ENCODE measurements at regions not wholly inside any gene's neighbourhood (a gene's known extent, or its start where the extent isn't known, plus 50 kb on each side); places are given as distances from the start of the nearest gene placed in this dataset.

DNA sequence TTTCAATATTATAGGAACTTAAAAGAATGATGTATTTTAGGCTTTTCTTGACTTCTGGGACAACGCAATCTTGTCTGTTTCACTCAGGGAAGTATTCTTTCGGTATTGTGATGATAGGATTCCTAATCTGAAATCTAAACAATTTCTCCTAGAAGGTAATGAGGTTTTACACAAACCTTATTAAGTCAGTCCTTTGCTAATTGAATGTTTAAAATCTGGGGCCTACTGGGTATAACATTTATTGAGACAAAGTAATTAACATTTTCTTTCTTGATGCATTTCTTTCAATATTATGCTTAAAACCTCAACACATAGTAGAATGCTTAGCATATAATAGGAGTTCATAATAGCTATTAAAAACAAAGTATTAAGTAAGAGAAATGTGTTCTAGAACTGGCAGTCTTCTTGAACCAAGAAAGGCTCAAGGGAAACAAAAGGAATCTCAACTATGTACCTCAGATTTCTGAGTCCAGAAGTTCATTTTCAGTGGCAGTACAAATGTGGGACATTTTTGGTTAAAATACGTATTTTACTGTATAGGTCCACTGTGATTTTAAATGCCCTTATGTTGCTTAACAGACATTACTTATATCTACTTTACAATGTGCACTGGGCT lies 121.4 kb upstream of the BMP2 start:
- Histone ChIP-seq H3K27ac (ENCODE audit: low read length) (no peak overlapping the region), H3K79me2 (ENCODE audit: insufficient read depth, low read length) (no peaks in the 10 kb centered on the region), H3K4me1 (ENCODE audit: insufficient read depth, low read length) (no peaks in the 10 kb centered on the region), H3K36me3 (ENCODE audit: insufficient read depth, low read length) (no peaks in the 10 kb centered on the region), H3K4me2 (ENCODE audit: insufficient read depth, low read length) (no peak overlapping the region), H3K4me3 (ENCODE audit: low read depth in 1 of 2, low read length in 2 of 2) (no peak overlapping the region), H3K27me3 (ENCODE audit: insufficient read depth, low read length, poor library complexity) (no peaks in the 10 kb centered on the region), H2AFZ (ENCODE audit: low read depth, low read length) (no peak overlapping the region), H3K9me3 (ENCODE audit: insufficient read depth, low read length, severe bottlenecking) (no peaks in the 10 kb centered on the region), H4K20me1 (ENCODE audit: insufficient read depth, low read length) (no peaks in the 10 kb centered on the region), H3K9ac (ENCODE audit: low read depth, low read length) (no peak overlapping the region)
- ATAC-seq (ENCODE audit: insufficient read depth, low read depth), result no peak
- TF ChIP-seq EZH2 (IDR thresholded peaks at IDR 0.05; ENCODE audit: borderline replicate concordance, low read depth, low read length, severe bottlenecking), result no peak
- TF ChIP-seq, protein P1, sequence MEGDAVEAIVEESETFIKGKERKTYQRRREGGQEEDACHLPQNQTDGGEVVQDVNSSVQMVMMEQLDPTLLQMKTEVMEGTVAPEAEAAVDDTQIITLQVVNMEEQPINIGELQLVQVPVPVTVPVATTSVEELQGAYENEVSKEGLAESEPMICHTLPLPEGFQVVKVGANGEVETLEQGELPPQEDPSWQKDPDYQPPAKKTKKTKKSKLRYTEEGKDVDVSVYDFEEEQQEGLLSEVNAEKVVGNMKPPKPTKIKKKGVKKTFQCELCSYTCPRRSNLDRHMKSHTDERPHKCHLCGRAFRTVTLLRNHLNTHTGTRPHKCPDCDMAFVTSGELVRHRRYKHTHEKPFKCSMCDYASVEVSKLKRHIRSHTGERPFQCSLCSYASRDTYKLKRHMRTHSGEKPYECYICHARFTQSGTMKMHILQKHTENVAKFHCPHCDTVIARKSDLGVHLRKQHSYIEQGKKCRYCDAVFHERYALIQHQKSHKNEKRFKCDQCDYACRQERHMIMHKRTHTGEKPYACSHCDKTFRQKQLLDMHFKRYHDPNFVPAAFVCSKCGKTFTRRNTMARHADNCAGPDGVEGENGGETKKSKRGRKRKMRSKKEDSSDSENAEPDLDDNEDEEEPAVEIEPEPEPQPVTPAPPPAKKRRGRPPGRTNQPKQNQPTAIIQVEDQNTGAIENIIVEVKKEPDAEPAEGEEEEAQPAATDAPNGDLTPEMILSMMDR (IDR thresholded peaks at IDR 0.05; ENCODE audit: borderline replicate concordance, extremely low read depth, low read length, poor library complexity, severe bottlenecking), result no peak
- no peak for DNase-seq

DNA sequence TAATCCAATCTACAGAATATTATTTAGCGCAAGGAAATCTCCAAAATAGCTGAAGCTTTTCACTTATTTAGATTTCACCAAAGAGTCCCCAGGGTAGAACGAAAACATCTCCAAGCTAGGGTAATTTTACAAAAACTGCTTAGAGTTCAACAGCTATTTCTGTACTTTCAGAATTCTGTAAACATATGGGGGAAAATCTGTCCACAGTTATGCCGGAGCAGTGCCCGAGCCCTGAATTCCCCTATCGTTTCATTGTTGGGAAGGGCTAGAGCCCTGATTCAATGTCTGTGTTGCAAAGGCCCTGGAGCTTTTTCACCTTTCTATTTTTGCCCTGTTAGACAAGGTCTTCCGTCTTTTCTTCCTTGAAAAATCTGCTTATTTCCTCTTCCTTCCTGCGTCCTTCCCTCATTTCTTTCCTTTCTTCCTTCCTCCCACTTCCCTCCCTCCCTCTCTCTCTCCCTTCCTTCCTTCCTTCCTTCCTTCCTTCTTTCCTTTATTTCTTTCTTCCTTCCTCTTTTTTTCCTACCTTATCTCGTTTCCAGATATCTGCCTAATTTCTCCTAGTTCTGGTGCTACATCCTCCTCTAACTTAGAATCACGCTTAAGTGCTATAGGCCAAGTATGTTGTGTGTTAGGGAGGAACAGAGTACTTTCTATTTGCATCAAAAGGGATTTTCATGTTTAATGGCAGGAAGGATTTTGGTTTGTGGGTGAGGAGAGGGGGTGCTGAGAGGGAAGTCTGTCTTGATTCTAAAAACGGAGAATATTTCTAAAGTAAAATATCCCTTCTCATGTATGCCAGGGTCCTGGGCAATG lies 122.5 kb upstream of the BMP2 start:
- Histone ChIP-seq H3K27ac (ENCODE audit: low read length) (no peak overlapping the region), H4K20me1 (ENCODE audit: insufficient read depth, low read length) (no peaks in the 10 kb centered on the region), H3K4me1 (ENCODE audit: insufficient read depth, low read length) (no peaks in the 10 kb centered on the region), H3K27me3 (ENCODE audit: insufficient read depth, low read length, poor library complexity) (no peaks in the 10 kb centered on the region), H3K9ac (ENCODE audit: low read depth, low read length) (no peak overlapping the region), H3K36me3 (ENCODE audit: insufficient read depth, low read length) (no peaks in the 10 kb centered on the region), H2AFZ (ENCODE audit: low read depth, low read length) (no peak overlapping the region), H3K9me3 (ENCODE audit: insufficient read depth, low read length, severe bottlenecking) (no peaks in the 10 kb centered on the region), H3K4me3 (ENCODE audit: low read depth in 1 of 2, low read length in 2 of 2) (no peak overlapping the region), H3K79me2 (ENCODE audit: insufficient read depth, low read length) (no peaks in the 10 kb centered on the region), H3K4me2 (ENCODE audit: insufficient read depth, low read length) (no peak overlapping the region)
- ATAC-seq (ENCODE audit: insufficient read depth, low read depth) (no peak), DNase-seq (no peak)
- TF ChIP-seq EZH2 (IDR thresholded peaks at IDR 0.05; ENCODE audit: borderline replicate concordance, low read depth, low read length, severe bottlenecking), result no peak
- TF ChIP-seq, protein P1 (IDR thresholded peaks at IDR 0.05; ENCODE audit: borderline replicate concordance, extremely low read depth, low read length, poor library complexity, severe bottlenecking), result no peak

DNA sequence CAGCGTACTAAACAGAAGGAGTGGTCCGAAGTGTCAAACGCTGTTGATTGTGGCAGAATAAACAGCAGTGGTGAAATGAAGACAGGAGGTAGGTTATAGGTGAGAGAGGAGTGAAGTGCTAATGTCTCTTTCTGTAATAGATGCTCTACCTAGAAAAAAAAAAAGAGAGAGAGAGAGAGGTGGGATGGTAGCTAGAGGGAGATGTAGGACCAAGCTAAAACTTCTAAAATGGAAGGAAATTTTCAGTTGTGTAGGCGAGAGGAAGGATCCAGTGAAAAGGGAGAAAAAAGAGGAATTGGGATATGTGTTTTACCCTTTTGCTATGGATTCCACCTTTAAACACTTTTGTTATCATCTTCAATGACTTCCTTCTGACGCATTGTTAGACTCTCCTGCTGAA lies 126.5 kb upstream of the BMP2 start:
- ATAC-seq (ENCODE audit: insufficient read depth, low read depth) (no peak), DNase-seq (no peak)
- Histone ChIP-seq H3K4me2 (ENCODE audit: insufficient read depth, low read length) (no peak overlapping the region), H3K36me3 (ENCODE audit: insufficient read depth, low read length) (no peaks in the 10 kb centered on the region), H3K27ac (ENCODE audit: low read length) (no peak overlapping the region), H4K20me1 (ENCODE audit: insufficient read depth, low read length) (no peaks in the 10 kb centered on the region), H3K9ac (ENCODE audit: low read depth, low read length) (no peak overlapping the region), H3K27me3 (ENCODE audit: insufficient read depth, low read length, poor library complexity) (no peaks in the 10 kb centered on the region), H3K79me2 (ENCODE audit: insufficient read depth, low read length) (no peaks in the 10 kb centered on the region), H2AFZ (ENCODE audit: low read depth, low read length) (no peak overlapping the region), H3K4me3 (ENCODE audit: low read depth in 1 of 2, low read length in 2 of 2) (no peak overlapping the region), H3K4me1 (ENCODE audit: insufficient read depth, low read length) (no peaks in the 10 kb centered on the region), H3K9me3 (ENCODE audit: insufficient read depth, low read length, severe bottlenecking) (no peaks in the 10 kb centered on the region)
- TF ChIP-seq EZH2 (IDR thresholded peaks at IDR 0.05; ENCODE audit: borderline replicate concordance, low read depth, low read length, severe bottlenecking), result no peak
- TF ChIP-seq, protein P1 (IDR thresholded peaks at IDR 0.05; ENCODE audit: borderline replicate concordance, extremely low read depth, low read length, poor library complexity, severe bottlenecking), result no peak

Measured in DND-41 (cell line).